ENCODE measurements at regions not wholly inside any gene's neighbourhood (a gene's known extent, or its start where the extent isn't known, plus 50 kb on each side); places are given as distances from the start of the nearest gene placed in this dataset.

- no peak overlapping the region for H3K4me2 ChIP-seq (ENCODE audit: low read depth, low read length, poor library complexity, severe bottlenecking)
- H3K79me2 ChIP-seq (ENCODE audit: insufficient read depth, low read length): no peaks in the 10 kb centered on the region
- TF ChIP-seq EZH2phosphoT487 (IDR thresholded peaks at IDR 0.05; ENCODE audit: borderline replicate concordance) (no peak), CTCF (conservative IDR thresholded peaks at IDR 0.05; ENCODE audit: low read length) (no peak)
- no peaks in the 10 kb centered on the region for H4K20me1 ChIP-seq (ENCODE audit: insufficient read depth, low read length, poor library complexity, severe bottlenecking)
- H3K4me1 ChIP-seq (ENCODE audit: insufficient read depth, low read length, poor library complexity, severe bottlenecking): no peaks in the 10 kb centered on the region
- H3K9me3 ChIP-seq (ENCODE audit: insufficient read depth, low read depth, low read length): no peaks in the 10 kb centered on the region
- no peaks in the 10 kb centered on the region for H3K27me3 ChIP-seq (ENCODE audit: insufficient read depth, low read length, poor library complexity, severe bottlenecking)
- no peaks in the 10 kb centered on the region for H3F3A ChIP-seq (ENCODE audit: low read depth)
- no peaks in the 10 kb centered on the region for H3K9me2 ChIP-seq (replicated peaks; ENCODE audit: low read depth, low read length)
- H3K36me3 ChIP-seq (ENCODE audit: insufficient read depth, low read length): no peaks in the 10 kb centered on the region
- H3K9ac ChIP-seq (ENCODE audit: low read depth, low read length, poor library complexity, severe bottlenecking): no peak overlapping the region
- H3K4me3 ChIP-seq (ENCODE audit: low read length, poor library complexity, severe bottlenecking): no peak overlapping the region
- H2AFZ ChIP-seq (ENCODE audit: low read length): no peak overlapping the region
Observed at GRCh38 chr4:3862640-3863420, 96.6 kb downstream of the ADRA2C start.

- Histone ChIP-seq H2AFZ (ENCODE audit: low read length) (no peak overlapping the region), H3K9ac (ENCODE audit: low read depth, low read length, poor library complexity, severe bottlenecking) (no peak overlapping the region), H4K20me1 (ENCODE audit: insufficient read depth, low read length, poor library complexity, severe bottlenecking) (no peaks in the 10 kb centered on the region), H3K9me2 (replicated peaks; ENCODE audit: low read depth, low read length) (no peaks in the 10 kb centered on the region), H3K4me1 (ENCODE audit: insufficient read depth, low read length, poor library complexity, severe bottlenecking) (no peaks in the 10 kb centered on the region), H3K27me3 (ENCODE audit: insufficient read depth, low read length, poor library complexity, severe bottlenecking) (no peaks in the 10 kb centered on the region), H3F3A (ENCODE audit: low read depth) (no peaks in the 10 kb centered on the region), H3K4me3 (ENCODE audit: low read length, poor library complexity, severe bottlenecking) (no peak overlapping the region), H3K9me3 (ENCODE audit: insufficient read depth, low read depth, low read length) (no peaks in the 10 kb centered on the region), H3K79me2 (ENCODE audit: insufficient read depth, low read length) (no peaks in the 10 kb centered on the region), H3K4me2 (ENCODE audit: low read depth, low read length, poor library complexity, severe bottlenecking) (no peak overlapping the region), H3K36me3 (ENCODE audit: insufficient read depth, low read length) (no peaks in the 10 kb centered on the region)
- TF ChIP-seq CTCF (conservative IDR thresholded peaks at IDR 0.05; ENCODE audit: low read length) (no peak), EZH2phosphoT487 (IDR thresholded peaks at IDR 0.05; ENCODE audit: borderline replicate concordance) (no peak)
Observed at GRCh38 chr4:3863841-3864741, 97.9 kb downstream of the ADRA2C start.

- Histone ChIP-seq H3K4me1 (ENCODE audit: insufficient read depth, low read length, poor library complexity, severe bottlenecking) (no peaks in the 10 kb centered on the region), H3K9me3 (ENCODE audit: insufficient read depth, low read depth, low read length) (no peaks in the 10 kb centered on the region), H2AFZ (ENCODE audit: low read length) (no peak overlapping the region), H3K27me3 (ENCODE audit: insufficient read depth, low read length, poor library complexity, severe bottlenecking) (no peaks in the 10 kb centered on the region), H3K79me2 (ENCODE audit: insufficient read depth, low read length) (no peaks in the 10 kb centered on the region), H3F3A (ENCODE audit: low read depth) (no peaks in the 10 kb centered on the region), H3K4me2 (ENCODE audit: low read depth, low read length, poor library complexity, severe bottlenecking) (no peak overlapping the region), H3K4me3 (ENCODE audit: low read length, poor library complexity, severe bottlenecking) (no peak overlapping the region), H3K9me2 (replicated peaks; ENCODE audit: low read depth, low read length) (no peaks in the 10 kb centered on the region), H3K9ac (ENCODE audit: low read depth, low read length, poor library complexity, severe bottlenecking) (no peak overlapping the region), H4K20me1 (ENCODE audit: insufficient read depth, low read length, poor library complexity, severe bottlenecking) (no peaks in the 10 kb centered on the region), H3K36me3 (ENCODE audit: insufficient read depth, low read length) (no peaks in the 10 kb centered on the region)
- TF ChIP-seq EZH2phosphoT487 (IDR thresholded peaks at IDR 0.05; ENCODE audit: borderline replicate concordance): no peak
- TF ChIP-seq CTCF (conservative IDR thresholded peaks at IDR 0.05; ENCODE audit: low read length): no peak
Observed at GRCh38 chr4:3864742-3865721, 98.8 kb downstream of the ADRA2C start.

Data from Loucy (cell line).